ENCODE measurements at regions not wholly inside any gene's neighbourhood (a gene's known extent, or its start where the extent isn't known, plus 50 kb on each side); places are given as distances from the start of the nearest gene placed in this dataset.

- in situ Hi-C loops (cut with HindIII; ENCODE audit: low pct_ligation_motif_present, low sequenced_read_pairs), result no loop called here
- H3K4me3 ChIP-seq (ENCODE audit: low read depth, low read length), result no peak overlapping the region
- no peak overlapping the region for H3K27ac ChIP-seq
- no peak for TF ChIP-seq CTCF (IDR thresholded peaks at IDR 0.05; ENCODE audit: low read depth, low read length, missing control alignments)
- DNase-seq, result no peak
- no peaks in the 10 kb centered on the region for H3K27me3 ChIP-seq (replicated peaks)
- H3K36me3 ChIP-seq (replicated peaks), result no peaks in the 10 kb centered on the region
Measured at GRCh38 chr5:19067741-19068140, 920.3 kb downstream of the CDH18 start.

- Histone ChIP-seq H3K4me3 (ENCODE audit: low read depth, low read length) (no peak overlapping the region), H3K27ac (no peak overlapping the region), H3K27me3 (replicated peaks) (no peaks in the 10 kb centered on the region), H3K36me3 (replicated peaks) (no peaks in the 10 kb centered on the region)
- in situ Hi-C loops (cut with HindIII; ENCODE audit: low pct_ligation_motif_present, low sequenced_read_pairs), result no loop called here
- TF ChIP-seq CTCF (IDR thresholded peaks at IDR 0.05; ENCODE audit: low read depth, low read length, missing control alignments), result no peak
- no peak for DNase-seq
Measured at GRCh38 chr5:19098434-19098833, 889.6 kb downstream of the CDH18 start.

- Histone ChIP-seq H3K36me3 (replicated peaks) (no peaks in the 10 kb centered on the region), H3K4me3 (ENCODE audit: low read depth, low read length) (no peak overlapping the region), H3K27ac (no peak overlapping the region), H3K27me3 (replicated peaks) (no peaks in the 10 kb centered on the region)
- in situ Hi-C loops (cut with HindIII; ENCODE audit: low pct_ligation_motif_present, low sequenced_read_pairs), result no loop called here
- no peak for DNase-seq
- no peak for TF ChIP-seq CTCF (IDR thresholded peaks at IDR 0.05; ENCODE audit: low read depth, low read length, missing control alignments)
Measured at GRCh38 chr5:19099195-19099594, 888.8 kb downstream of the CDH18 start.

- no peak overlapping the region for H3K4me3 ChIP-seq (ENCODE audit: low read depth, low read length)
- in situ Hi-C loops (cut with HindIII; ENCODE audit: low pct_ligation_motif_present, low sequenced_read_pairs), result no loop called here
- no peak for DNase-seq
- H3K36me3 ChIP-seq (replicated peaks), result no peaks in the 10 kb centered on the region
- H3K27ac ChIP-seq, result no peak overlapping the region
- no peaks in the 10 kb centered on the region for H3K27me3 ChIP-seq (replicated peaks)
- TF ChIP-seq CTCF (IDR thresholded peaks at IDR 0.05; ENCODE audit: low read depth, low read length, missing control alignments), result no peak
Measured at GRCh38 chr5:19104948-19105347, 883.1 kb downstream of the CDH18 start.

- in situ Hi-C loops (cut with HindIII; ENCODE audit: low pct_ligation_motif_present, low sequenced_read_pairs), result no loop called here
- H3K36me3 ChIP-seq (replicated peaks), result no peaks in the 10 kb centered on the region
- no peak for DNase-seq
- no peaks in the 10 kb centered on the region for H3K27me3 ChIP-seq (replicated peaks)
- H3K27ac ChIP-seq, result no peak overlapping the region
- no peak overlapping the region for H3K4me3 ChIP-seq (ENCODE audit: low read depth, low read length)
- TF ChIP-seq CTCF (IDR thresholded peaks at IDR 0.05; ENCODE audit: low read depth, low read length, missing control alignments), result no peak
Measured at GRCh38 chr5:19122923-19123322, 865.1 kb downstream of the CDH18 start.

- no peaks in the 10 kb centered on the region for H3K36me3 ChIP-seq (replicated peaks)
- no peak for DNase-seq
- no peak overlapping the region for H3K4me3 ChIP-seq (ENCODE audit: low read depth, low read length)
- in situ Hi-C loops (cut with HindIII; ENCODE audit: low pct_ligation_motif_present, low sequenced_read_pairs), result no loop called here
- no peaks in the 10 kb centered on the region for H3K27me3 ChIP-seq (replicated peaks)
- TF ChIP-seq CTCF (IDR thresholded peaks at IDR 0.05; ENCODE audit: low read depth, low read length, missing control alignments), result no peak
- no peak overlapping the region for H3K27ac ChIP-seq
Measured at GRCh38 chr5:19125956-19126713, 861.9 kb downstream of the CDH18 start.
